HCT116 (cell line): ENCODE measurements at regions not wholly inside any gene's neighbourhood (a gene's known extent, or its start where the extent isn't known, plus 50 kb on each side); places are given as distances from the start of the nearest gene placed in this dataset.

Source experiments
- CEBPB ChIP-seq: IDR thresholded peaks from 2 replicates; pipeline ENCODE4 v1.6.1; 2012; ENCODE audit warnings: low read depth
- JUND ChIP-seq: IDR thresholded peaks from 2 replicates; pipeline ENCODE4 v1.6.1; 2012

DNA sequence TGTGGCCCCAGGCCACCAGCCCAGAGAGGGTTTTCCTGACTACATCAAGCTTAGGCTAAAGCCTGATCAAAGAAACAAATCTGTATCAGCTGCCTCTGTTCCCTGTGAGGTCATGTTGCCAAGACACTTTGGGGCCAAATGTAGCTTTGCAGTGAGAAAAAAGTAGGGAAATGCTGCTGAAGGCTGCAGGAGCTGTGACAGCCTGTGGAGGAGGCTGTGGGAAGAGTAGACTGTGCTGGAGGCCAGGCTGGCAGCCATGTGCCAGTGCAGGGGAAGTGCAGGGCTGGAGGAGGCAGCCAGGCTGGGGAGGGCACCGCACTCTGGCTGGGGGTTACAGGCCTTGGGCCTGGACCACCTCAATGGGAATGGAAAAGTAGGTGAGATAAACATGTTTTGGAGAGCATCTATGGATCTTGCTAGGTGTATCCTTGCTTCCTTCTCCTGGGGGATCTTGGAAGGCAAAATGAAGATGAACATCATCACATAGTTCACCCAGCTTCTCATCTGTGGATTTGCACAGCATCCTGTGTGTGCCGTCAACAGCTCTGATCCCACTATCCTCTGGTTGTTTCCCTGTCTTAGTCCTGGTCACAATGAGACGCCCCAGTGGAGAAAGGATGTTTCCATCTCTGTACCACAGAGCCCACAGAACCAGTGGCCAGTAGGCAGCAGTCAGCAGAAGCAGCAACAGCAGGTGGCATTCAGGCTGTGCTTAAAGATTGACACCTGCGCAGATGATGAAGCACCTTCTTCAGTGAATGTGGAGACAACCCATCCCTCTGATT is 103.8 kb upstream of the COPS8 start:
- TF ChIP-seq CEBPB (no peak), JUND (no peak)
